HCT116 (cell line): ENCODE measurements at regions not wholly inside any gene's neighbourhood (a gene's known extent, or its start where the extent isn't known, plus 50 kb on each side); places are given as distances from the start of the nearest gene placed in this dataset.
A peak's percentile ranks its signal among the peaks of the same experiment; 100 is the strongest.

Experiments
- ATAC-seq: fragments of 200-7000 bp; cut with Tn5 transposase; 2 replicates; pipeline ENCODE4 v1.9.1; 2020; ENCODE audit warnings: mild to moderate bottlenecking, moderate library complexity
- BruUV-seq: library from RNA; stranded (reverse); fragments of 400-500 nt; replicated peaks from 2 replicates; lab custom pipeline; 2021; lab: Mats Ljungman, UMichigan
- CTCF ChIA-PET: fragments of 300-600 bp; sonication (Branson Sonifier 250); formaldehyde crosslinking; loops from one replicate; lab custom pipeline; 2021; ENCODE audit warnings: antibody characterized with exemption; lab: Charles Lee
- POLR2A ChIA-PET: fragments of 300-600, 350-600 bp; sonication (Branson Sonifier 250); formaldehyde crosslinking; loops from one replicate; lab custom pipeline; 2021; ENCODE audit warnings: antibody characterized with exemption; lab: Charles Lee
- RAD21 ChIA-PET, 2 experiments: fragments of 300-600 bp; sonication (Branson Sonifier 250); formaldehyde crosslinking; loops; one replicate each; lab custom pipeline; 2023; ENCODE audit warnings: low total read pairs in 2 of 2; ENCODE audit not compliant: uncharacterized antibody in 2 of 2, unreplicated experiment in 2 of 2, low non-redundant PET in 1 of 2; lab: Charles Lee
- DNase-seq: peaks from one replicate; pipeline ENCODE4 v3.0.0-alpha.2; 2010; ENCODE audit warnings: low read depth, low spot score
- H2AFZ ChIP-seq: fragments of 200-600 bp; shearing (Covaris generic), sonication (generic); 2 replicates; pipeline ENCODE4 v1.6.1; 2017; ENCODE audit warnings: low read depth, mixed run types, mixed read lengths, antibody characterized with exemption, low read length; ENCODE audit not compliant: poor library complexity, severe bottlenecking
- H3K27ac ChIP-seq: 2 replicates; pipeline ENCODE4 v1.5.1; 2012; ENCODE audit warnings: low read depth, low read length
- H3K27me3 ChIP-seq: fragments of 200-600 bp; sonication (generic); 2 replicates; pipeline ENCODE4 v1.6.1; 2016; ENCODE audit warnings: mixed run types, low read length, mixed read lengths; ENCODE audit not compliant: insufficient read depth
- H3K36me3 ChIP-seq, 2 experiments: fragments of 200-500 bp in 1 of 2; fragments of 200-600 bp in 1 of 2; sonication (Bioruptor generic) in 1 of 2; sonication (generic) in 1 of 2; 2 replicates each; pipeline versions ENCODE4 v1.5.1 to v1.6.1; 2014 to 2016; ENCODE audit warnings: low read length in 2 of 2, inconsistent platforms in 1 of 2, mixed read lengths in 1 of 2, mixed run types in 1 of 2; ENCODE audit not compliant: insufficient read depth in 2 of 2, control insufficient read depth in 1 of 2
- H3K4me1 ChIP-seq, 2 experiments: fragments of 200-600 bp in 1 of 2; sonication (generic) in 1 of 2; 2 replicates each; pipeline versions ENCODE4 v1.5.1 to v1.6.1; 2012 to 2017; ENCODE audit warnings: low read length in 2 of 2, inconsistent platforms in 1 of 2, mild to moderate bottlenecking in 1 of 2, mixed read lengths in 1 of 2, mixed run types in 1 of 2, moderate library complexity in 1 of 2; ENCODE audit not compliant: insufficient read depth in 2 of 2, control insufficient read depth in 1 of 2
- H3K4me2 ChIP-seq: fragments of 200-600 bp; sonication (generic); 2 replicates; pipeline ENCODE4 v1.6.1; 2017; ENCODE audit warnings: mixed run types, low read length, mixed read lengths
- H3K4me3 ChIP-seq, 2 experiments: fragments of 200-600 bp in 1 of 2; sonication (generic) in 1 of 2; replicated peaks in 1 of 2; 2 replicates each; pipeline ENCODE4 v1.5.1; 2011 to 2016; ENCODE audit warnings: low read length in 2 of 2, control low read depth in 1 of 2, low read depth in 1 of 2, mild to moderate bottlenecking in 1 of 2, mixed read lengths in 1 of 2, mixed run types in 1 of 2
- H3K79me2 ChIP-seq: fragments of 200-600 bp; sonication (generic); 2 replicates; pipeline ENCODE4 v1.6.1; 2017; ENCODE audit warnings: mild to moderate bottlenecking, mixed run types, low read length, moderate library complexity, mixed read lengths; ENCODE audit not compliant: insufficient read depth
- H3K9ac ChIP-seq: fragments of 200-600 bp; sonication (generic); 2 replicates; pipeline ENCODE4 v1.6.1; 2016; ENCODE audit warnings: low read length, mixed read lengths
- H3K9me2 ChIP-seq: fragments of 200-600 bp; sonication (generic), shearing (Covaris generic); 2 replicates; pipeline ENCODE4 v1.6.1; 2017; ENCODE audit warnings: mixed run types, mild to moderate bottlenecking, moderate library complexity; ENCODE audit not compliant: insufficient read depth
- H3K9me3 ChIP-seq, 2 experiments: fragments of 200-500 bp in 1 of 2; fragments of 200-600 bp in 1 of 2; sonication (Bioruptor generic) in 1 of 2; sonication (generic) in 1 of 2; 2 replicates each; pipeline ENCODE4 v1.6.1; 2014 to 2017; ENCODE audit warnings: low read length in 2 of 2, mixed read lengths in 2 of 2, inconsistent platforms in 1 of 2, low read depth in 1 of 2, mild to moderate bottlenecking in 1 of 2, mixed run types in 1 of 2, moderate library complexity in 1 of 2; ENCODE audit not compliant: control insufficient read depth in 1 of 2, insufficient read depth in 1 of 2
- H4K20me1 ChIP-seq: fragments of 200-600 bp; sonication (generic), shearing (Covaris generic); 2 replicates; pipeline ENCODE4 v1.6.1; 2017; ENCODE audit warnings: mixed run types, mild to moderate bottlenecking, moderate library complexity; ENCODE audit not compliant: insufficient read depth
- ATF3 ChIP-seq: IDR thresholded peaks from 2 replicates; pipeline ENCODE4 v1.6.1; 2012
- CEBPB ChIP-seq: IDR thresholded peaks from 2 replicates; pipeline ENCODE4 v1.6.1; 2012; ENCODE audit warnings: low read depth
- EGR1 ChIP-seq: IDR thresholded peaks from 2 replicates; pipeline ENCODE4 v1.6.1; 2012; ENCODE audit warnings: low read depth
- ELF1 ChIP-seq: IDR thresholded peaks from 2 replicates; pipeline ENCODE4 v1.6.1; 2012; ENCODE audit warnings: low read depth, borderline replicate concordance
- EZH2phosphoT487 ChIP-seq: fragments of 200-600 bp; IDR thresholded peaks from 2 replicates; pipeline ENCODE4 v1.6.1; 2018; ENCODE audit warnings: antibody characterized with exemption, borderline replicate concordance
- FOSL1 ChIP-seq: IDR thresholded peaks from 2 replicates; pipeline ENCODE4 v1.6.1; 2012; ENCODE audit warnings: low read depth
- JUND ChIP-seq: IDR thresholded peaks from 2 replicates; pipeline ENCODE4 v1.6.1; 2012
- POLR2AphosphoS5 ChIP-seq: IDR thresholded peaks from 2 replicates; pipeline ENCODE4 v1.6.1; 2011; ENCODE audit warnings: mild to moderate bottlenecking, low read depth, low read length, moderate library complexity
- RAD21 ChIP-seq: IDR thresholded peaks from 2 replicates; pipeline ENCODE4 v1.6.1; 2012; ENCODE audit warnings: low read depth, mild to moderate bottlenecking
- SIN3A ChIP-seq: IDR thresholded peaks from 2 replicates; pipeline ENCODE4 v1.6.1; 2012; ENCODE audit warnings: low read depth
- SP1 ChIP-seq: IDR thresholded peaks from 2 replicates; pipeline ENCODE4 v1.6.1; 2012; ENCODE audit warnings: low read depth
- SRF ChIP-seq: IDR thresholded peaks from 2 replicates; pipeline ENCODE4 v1.6.1; 2012; ENCODE audit warnings: low read depth
- YY1 ChIP-seq: IDR thresholded peaks from 2 replicates; pipeline ENCODE4 v1.6.1; 2011; ENCODE audit warnings: low read length, low read depth, moderate library complexity, mild to moderate bottlenecking; ENCODE audit not compliant: insufficient replicate concordance; ENCODE audit errors: extremely low read depth
- ZBTB33 ChIP-seq: IDR thresholded peaks from 2 replicates; pipeline ENCODE4 v1.6.1; 2011; ENCODE audit warnings: mild to moderate bottlenecking, low read length, moderate library complexity; ENCODE audit not compliant: insufficient replicate concordance; ENCODE audit errors: extremely low read depth
- ZNF274 ChIP-seq: fragments of 200-500 bp; sonication (Bioruptor generic); IDR thresholded peaks from 2 replicates; pipeline ENCODE4 v1.6.1; 2014; ENCODE audit warnings: mild to moderate bottlenecking, low read depth, low read length, inconsistent platforms
- intact Hi-C: fragments of 100-400 bp; cut with micrococcal nuclease; formaldehyde crosslinking; loops from 2 replicates; pipeline ENCODE4 v1.10.0; 2022

GRCh38 chr5:39570403-39571027 lies 145.7 kb upstream of the DAB2 start (continued):
- no peak for TF ChIP-seq JUND
- no peak for TF ChIP-seq YY1
- TF ChIP-seq RAD21: peak; percentile 67

- Histone ChIP-seq H3K79me2 (no peaks in the 10 kb centered on the region), H3K27me3 (no peaks in the 10 kb centered on the region; the same call in 1 of the 2 replicates), H3K9me3 (no peaks in the 10 kb centered on the region), H3K9me2 (no peaks in the 10 kb centered on the region), H3K9ac (no peak overlapping the region), H3K4me2 (no peak overlapping the region), H3K4me1 (no peaks in the 10 kb centered on the region), H3K27ac (no peak overlapping the region), H2AFZ (peak overlapping the region; percentile 60), H3K4me3 (no peak overlapping the region), H4K20me1 (no peaks in the 10 kb centered on the region), H3K36me3 (no peaks in the 10 kb centered on the region)
- TF ChIP-seq FOSL1 (no peak), SIN3A (no peak), EZH2phosphoT487 (no peak), CEBPB (no peak)
- BruUV-seq: no TSS peak
- RAD21 ChIA-PET: interaction anchor here in 1 of 2 experiments (1.2 kb wide), 1 partner anchor 194 kb away, joined by 3 read pairs; no protein-coding TSS in a partner anchor
- POLR2A ChIA-PET: no interaction called here
- ATAC-seq (no peak), DNase-seq (no peak)
- CTCF ChIA-PET: interaction anchor here (8.2 kb wide), 1 partner anchor 194 kb away, joined by 45 read pairs; no protein-coding TSS in a partner anchor
- intact Hi-C loops: loop anchor here (1.0 to 2.0 kb wide), 3 partner anchors 194 to 421 kb away; partner anchors contain the start of gene FYB1
Measured at GRCh38 chr5:39569857-39570256, 145.1 kb upstream of the DAB2 start.

- H3K4me1 ChIP-seq: no peaks in the 10 kb centered on the region
- BruUV-seq: no TSS peak
- H2AFZ ChIP-seq: no peak overlapping the region
- CTCF ChIA-PET: interaction anchor here (8.2 kb wide), 1 partner anchor 191 kb away, joined by 45 read pairs; no protein-coding TSS in a partner anchor
- RAD21 ChIA-PET: no interaction called here
- POLR2A ChIA-PET: no interaction called here
- no peaks in the 10 kb centered on the region for H3K9me2 ChIP-seq
- no peak overlapping the region for H3K9ac ChIP-seq
- no peak overlapping the region for H3K27ac ChIP-seq
- H3K36me3 ChIP-seq: no peaks in the 10 kb centered on the region
- intact Hi-C loops: no loop called here
- TF ChIP-seq ELF1: no peak
- TF ChIP-seq POLR2AphosphoS5: no peak
- TF ChIP-seq SRF: no peak
- no peak for TF ChIP-seq FOSL1
- TF ChIP-seq EGR1: no peak
- TF ChIP-seq YY1: no peak
- no peak for TF ChIP-seq SP1
- no peak for TF ChIP-seq ZNF274
- no peak for TF ChIP-seq ATF3
- no peak for TF ChIP-seq ZBTB33
- no peak for TF ChIP-seq CEBPB
- no peak for TF ChIP-seq SIN3A
- no peaks in the 10 kb centered on the region for H4K20me1 ChIP-seq
- no peak for ATAC-seq
- H3K27me3 ChIP-seq: no peaks in the 10 kb centered on the region
- DNase-seq: no peak
- H3K4me2 ChIP-seq: no peak overlapping the region
- H3K79me2 ChIP-seq: no peaks in the 10 kb centered on the region
- no peak overlapping the region for H3K4me3 ChIP-seq
- no peaks in the 10 kb centered on the region for H3K9me3 ChIP-seq
Measured at GRCh38 chr5:39566891-39567290, 142.1 kb upstream of the DAB2 start.
